H1 (cell line): ENCODE measurements at regions not wholly inside any gene's neighbourhood (a gene's known extent, or its start where the extent isn't known, plus 50 kb on each side); places are given as distances from the start of the nearest gene placed in this dataset.

Experiments used
- SUZ12 ChIP-seq: fragments of 200-600 bp; sonication (generic); IDR thresholded peaks from 2 replicates; pipeline ENCODE4 v1.6.1; 2012; ENCODE audit warnings: mild to moderate bottlenecking, inconsistent platforms, low read length, moderate library complexity, mixed read lengths
- TF ChIP-seq, protein P1 (sequence below): fragments of 300-600 bp; sonication (generic); IDR thresholded peaks from 2 replicates; pipeline ENCODE4 v1.7.1; 2012; ENCODE audit warnings: low read length, moderate library complexity, mild to moderate bottlenecking, inconsistent platforms; ENCODE audit not compliant: insufficient replicate concordance

- TF ChIP-seq, protein P1, sequence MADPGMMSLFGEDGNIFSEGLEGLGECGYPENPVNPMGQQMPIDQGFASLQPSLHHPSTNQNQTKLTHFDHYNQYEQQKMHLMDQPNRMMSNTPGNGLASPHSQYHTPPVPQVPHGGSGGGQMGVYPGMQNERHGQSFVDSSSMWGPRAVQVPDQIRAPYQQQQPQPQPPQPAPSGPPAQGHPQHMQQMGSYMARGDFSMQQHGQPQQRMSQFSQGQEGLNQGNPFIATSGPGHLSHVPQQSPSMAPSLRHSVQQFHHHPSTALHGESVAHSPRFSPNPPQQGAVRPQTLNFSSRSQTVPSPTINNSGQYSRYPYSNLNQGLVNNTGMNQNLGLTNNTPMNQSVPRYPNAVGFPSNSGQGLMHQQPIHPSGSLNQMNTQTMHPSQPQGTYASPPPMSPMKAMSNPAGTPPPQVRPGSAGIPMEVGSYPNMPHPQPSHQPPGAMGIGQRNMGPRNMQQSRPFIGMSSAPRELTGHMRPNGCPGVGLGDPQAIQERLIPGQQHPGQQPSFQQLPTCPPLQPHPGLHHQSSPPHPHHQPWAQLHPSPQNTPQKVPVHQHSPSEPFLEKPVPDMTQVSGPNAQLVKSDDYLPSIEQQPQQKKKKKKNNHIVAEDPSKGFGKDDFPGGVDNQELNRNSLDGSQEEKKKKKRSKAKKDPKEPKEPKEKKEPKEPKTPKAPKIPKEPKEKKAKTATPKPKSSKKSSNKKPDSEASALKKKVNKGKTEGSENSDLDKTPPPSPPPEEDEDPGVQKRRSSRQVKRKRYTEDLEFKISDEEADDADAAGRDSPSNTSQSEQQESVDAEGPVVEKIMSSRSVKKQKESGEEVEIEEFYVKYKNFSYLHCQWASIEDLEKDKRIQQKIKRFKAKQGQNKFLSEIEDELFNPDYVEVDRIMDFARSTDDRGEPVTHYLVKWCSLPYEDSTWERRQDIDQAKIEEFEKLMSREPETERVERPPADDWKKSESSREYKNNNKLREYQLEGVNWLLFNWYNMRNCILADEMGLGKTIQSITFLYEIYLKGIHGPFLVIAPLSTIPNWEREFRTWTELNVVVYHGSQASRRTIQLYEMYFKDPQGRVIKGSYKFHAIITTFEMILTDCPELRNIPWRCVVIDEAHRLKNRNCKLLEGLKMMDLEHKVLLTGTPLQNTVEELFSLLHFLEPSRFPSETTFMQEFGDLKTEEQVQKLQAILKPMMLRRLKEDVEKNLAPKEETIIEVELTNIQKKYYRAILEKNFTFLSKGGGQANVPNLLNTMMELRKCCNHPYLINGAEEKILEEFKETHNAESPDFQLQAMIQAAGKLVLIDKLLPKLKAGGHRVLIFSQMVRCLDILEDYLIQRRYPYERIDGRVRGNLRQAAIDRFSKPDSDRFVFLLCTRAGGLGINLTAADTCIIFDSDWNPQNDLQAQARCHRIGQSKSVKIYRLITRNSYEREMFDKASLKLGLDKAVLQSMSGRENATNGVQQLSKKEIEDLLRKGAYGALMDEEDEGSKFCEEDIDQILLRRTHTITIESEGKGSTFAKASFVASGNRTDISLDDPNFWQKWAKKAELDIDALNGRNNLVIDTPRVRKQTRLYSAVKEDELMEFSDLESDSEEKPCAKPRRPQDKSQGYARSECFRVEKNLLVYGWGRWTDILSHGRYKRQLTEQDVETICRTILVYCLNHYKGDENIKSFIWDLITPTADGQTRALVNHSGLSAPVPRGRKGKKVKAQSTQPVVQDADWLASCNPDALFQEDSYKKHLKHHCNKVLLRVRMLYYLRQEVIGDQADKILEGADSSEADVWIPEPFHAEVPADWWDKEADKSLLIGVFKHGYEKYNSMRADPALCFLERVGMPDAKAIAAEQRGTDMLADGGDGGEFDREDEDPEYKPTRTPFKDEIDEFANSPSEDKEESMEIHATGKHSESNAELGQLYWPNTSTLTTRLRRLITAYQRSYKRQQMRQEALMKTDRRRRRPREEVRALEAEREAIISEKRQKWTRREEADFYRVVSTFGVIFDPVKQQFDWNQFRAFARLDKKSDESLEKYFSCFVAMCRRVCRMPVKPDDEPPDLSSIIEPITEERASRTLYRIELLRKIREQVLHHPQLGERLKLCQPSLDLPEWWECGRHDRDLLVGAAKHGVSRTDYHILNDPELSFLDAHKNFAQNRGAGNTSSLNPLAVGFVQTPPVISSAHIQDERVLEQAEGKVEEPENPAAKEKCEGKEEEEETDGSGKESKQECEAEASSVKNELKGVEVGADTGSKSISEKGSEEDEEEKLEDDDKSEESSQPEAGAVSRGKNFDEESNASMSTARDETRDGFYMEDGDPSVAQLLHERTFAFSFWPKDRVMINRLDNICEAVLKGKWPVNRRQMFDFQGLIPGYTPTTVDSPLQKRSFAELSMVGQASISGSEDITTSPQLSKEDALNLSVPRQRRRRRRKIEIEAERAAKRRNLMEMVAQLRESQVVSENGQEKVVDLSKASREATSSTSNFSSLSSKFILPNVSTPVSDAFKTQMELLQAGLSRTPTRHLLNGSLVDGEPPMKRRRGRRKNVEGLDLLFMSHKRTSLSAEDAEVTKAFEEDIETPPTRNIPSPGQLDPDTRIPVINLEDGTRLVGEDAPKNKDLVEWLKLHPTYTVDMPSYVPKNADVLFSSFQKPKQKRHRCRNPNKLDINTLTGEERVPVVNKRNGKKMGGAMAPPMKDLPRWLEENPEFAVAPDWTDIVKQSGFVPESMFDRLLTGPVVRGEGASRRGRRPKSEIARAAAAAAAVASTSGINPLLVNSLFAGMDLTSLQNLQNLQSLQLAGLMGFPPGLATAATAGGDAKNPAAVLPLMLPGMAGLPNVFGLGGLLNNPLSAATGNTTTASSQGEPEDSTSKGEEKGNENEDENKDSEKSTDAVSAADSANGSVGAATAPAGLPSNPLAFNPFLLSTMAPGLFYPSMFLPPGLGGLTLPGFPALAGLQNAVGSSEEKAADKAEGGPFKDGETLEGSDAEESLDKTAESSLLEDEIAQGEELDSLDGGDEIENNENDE: no peak
- TF ChIP-seq SUZ12: no peak
These were observed 328.2 kb upstream of the SORL1-AS1 start (continued) for GRCh38 chr11:121780971-121781370.
